BLaER1 treated with 17β-estradiol and CSF1 and Interleukin-3, amounts not matched to agents 10 nM and 100 nM (cell line): ENCODE measurements at regions not wholly inside any gene's neighbourhood (a gene's known extent, or its start where the extent isn't known, plus 50 kb on each side); places are given as distances from the start of the nearest gene placed in this dataset.
"Not testable (repeated sequence)": the region's sequence is repeated elsewhere in the genome, so short reads cannot be mapped to it uniquely, and the experiment has no call there.

Source experiments
- H3K27ac ChIP-seq, 11 experiments: shearing (Covaris generic); formaldehyde crosslinking; 2 replicates each; pipeline ENCODE4 v1.8.1; 2022
- H3K27me3 ChIP-seq, 11 experiments: shearing (Covaris generic); formaldehyde crosslinking; 2 replicates each; pipeline ENCODE4 v1.8.1; 2022
- H3K36me3 ChIP-seq, 11 experiments: shearing (Covaris generic); formaldehyde crosslinking; 2 replicates each; pipeline ENCODE4 v1.8.1; 2022
- H3K4me1 ChIP-seq, 10 experiments: shearing (Covaris generic); formaldehyde crosslinking; 2 replicates each; pipeline ENCODE4 v1.8.1; 2022
- H3K4me2 ChIP-seq, 11 experiments: shearing (Covaris generic); formaldehyde crosslinking; 2 replicates each; pipeline ENCODE4 v1.8.1; 2022
- H3K4me3 ChIP-seq, 10 experiments: shearing (Covaris generic); formaldehyde crosslinking; 2 replicates each; pipeline ENCODE4 v1.8.1; 2022
- H3K9ac ChIP-seq, 11 experiments: shearing (Covaris generic); formaldehyde crosslinking; 2 replicates each; pipeline ENCODE4 v1.8.1; 2022
- H3K9me3 ChIP-seq, 11 experiments: shearing (Covaris generic); formaldehyde crosslinking; replicated peaks in 1 of 11; 2 replicates each; pipeline ENCODE4 v1.8.1; 2022
- H4K20me1 ChIP-seq, 11 experiments: shearing (Covaris generic); formaldehyde crosslinking; 2 replicates each; pipeline ENCODE4 v1.8.1; 2022
- Cebpa-rat ChIP-seq, 11 experiments: shearing (Covaris generic); IDR thresholded peaks; 2 replicates each; pipeline ENCODE4 v1.8.1; 2022

DNA sequence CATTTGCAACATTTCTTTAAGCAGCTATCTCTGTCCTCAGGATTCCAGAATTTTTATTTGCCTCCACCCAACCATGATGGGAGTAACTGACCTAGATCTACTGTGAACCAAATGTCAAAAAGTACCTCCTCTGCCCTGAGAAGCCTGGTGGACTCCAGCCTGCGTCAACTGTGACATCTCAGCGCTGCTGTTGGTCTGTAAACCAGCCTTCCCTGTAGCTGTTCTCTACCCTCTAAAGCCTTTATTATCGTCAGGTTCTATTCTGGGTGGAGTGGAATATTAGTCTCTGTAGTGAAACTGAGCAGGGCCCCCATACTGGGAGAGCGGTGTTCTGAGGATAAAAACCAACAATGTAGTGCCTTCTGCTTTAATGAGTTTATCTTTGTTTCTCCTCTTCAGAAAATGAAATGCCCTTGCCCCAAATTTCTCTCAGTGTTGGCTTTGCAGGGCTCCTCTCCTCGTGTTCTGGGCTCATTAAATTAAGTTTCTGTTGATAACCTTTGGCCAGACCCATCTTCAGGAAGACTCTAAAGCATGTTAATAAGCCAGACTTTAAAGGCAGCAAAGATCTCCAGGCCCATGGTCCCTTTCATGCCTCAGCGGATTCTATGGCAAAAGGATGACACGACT is 223.1 kb upstream of the PLXNA2 start:
- H3K9me3 ChIP-seq = no peaks in the 10 kb centered on the region
- no peaks in the 10 kb centered on the region for H3K27me3 ChIP-seq
- H3K4me1 ChIP-seq = no peaks in the 10 kb centered on the region
- no peak overlapping the region for H3K27ac ChIP-seq
- H3K4me3 ChIP-seq = no peak overlapping the region
- H3K36me3 ChIP-seq = no peaks in the 10 kb centered on the region
- H4K20me1 ChIP-seq = no peaks in the 10 kb centered on the region
- H3K4me2 ChIP-seq = no peak overlapping the region
- no peak overlapping the region for H3K9ac ChIP-seq
- TF ChIP-seq Cebpa-rat (IDR thresholded peaks at IDR 0.05) = no peak

DNA sequence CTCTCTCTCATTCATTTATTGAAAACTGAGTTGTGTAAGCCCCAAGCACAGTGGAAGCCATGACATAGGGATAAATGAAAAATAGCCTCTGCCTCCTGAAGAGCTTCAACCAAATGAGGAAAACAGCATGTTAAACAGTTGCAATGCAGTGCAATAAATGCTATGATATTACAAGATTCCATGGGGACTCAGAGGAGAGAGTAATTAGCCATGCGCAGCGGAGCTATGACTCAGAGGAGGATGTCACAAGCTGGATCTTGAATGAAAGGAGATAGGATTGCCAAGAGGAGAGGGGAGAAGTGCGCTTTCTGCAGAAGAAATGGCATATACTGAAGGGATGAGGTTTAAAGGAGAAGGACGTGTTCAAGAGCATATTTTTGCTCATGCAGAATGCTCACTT is 231.3 kb upstream of the PLXNA2 start:
- TF ChIP-seq Cebpa-rat (IDR thresholded peaks at IDR 0.05) = no peak
- no peaks in the 10 kb centered on the region for H3K9me3 ChIP-seq
- H3K4me1 ChIP-seq = no peaks in the 10 kb centered on the region
- no peak overlapping the region for H3K9ac ChIP-seq
- H3K27ac ChIP-seq = no peak overlapping the region
- no peaks in the 10 kb centered on the region for H4K20me1 ChIP-seq
- no peak overlapping the region for H3K4me3 ChIP-seq
- H3K27me3 ChIP-seq = no peaks in the 10 kb centered on the region
- no peak overlapping the region for H3K4me2 ChIP-seq
- no peaks in the 10 kb centered on the region for H3K36me3 ChIP-seq

- no peaks in the 10 kb centered on the region for H4K20me1 ChIP-seq
- H3K4me2 ChIP-seq = no peak overlapping the region
- no peaks in the 10 kb centered on the region for H3K36me3 ChIP-seq
- no peak overlapping the region for H3K27ac ChIP-seq
- TF ChIP-seq Cebpa-rat (IDR thresholded peaks at IDR 0.05) = no peak
- H3K27me3 ChIP-seq = no peaks in the 10 kb centered on the region
- H3K4me1 ChIP-seq = no peaks in the 10 kb centered on the region
- no peak overlapping the region for H3K4me3 ChIP-seq
- no peaks in the 10 kb centered on the region for H3K9me3 ChIP-seq
- no peak overlapping the region for H3K9ac ChIP-seq
Measured at GRCh38 chr1:208475951-208476845, 232.0 kb upstream of the PLXNA2 start.

- no peaks in the 10 kb centered on the region for H3K27me3 ChIP-seq
- no peaks in the 10 kb centered on the region for H3K36me3 ChIP-seq
- TF ChIP-seq Cebpa-rat (IDR thresholded peaks at IDR 0.05) = no peak
- H3K9me3 ChIP-seq = no peaks in the 10 kb centered on the region
- no peaks in the 10 kb centered on the region for H4K20me1 ChIP-seq
- H3K27ac ChIP-seq = no peak overlapping the region
- H3K4me2 ChIP-seq = no peak overlapping the region
- no peaks in the 10 kb centered on the region for H3K4me1 ChIP-seq
- H3K4me3 ChIP-seq = no peak overlapping the region
- H3K9ac ChIP-seq = no peak overlapping the region
Measured at GRCh38 chr1:208476846-208477170, 232.6 kb upstream of the PLXNA2 start.

DNA sequence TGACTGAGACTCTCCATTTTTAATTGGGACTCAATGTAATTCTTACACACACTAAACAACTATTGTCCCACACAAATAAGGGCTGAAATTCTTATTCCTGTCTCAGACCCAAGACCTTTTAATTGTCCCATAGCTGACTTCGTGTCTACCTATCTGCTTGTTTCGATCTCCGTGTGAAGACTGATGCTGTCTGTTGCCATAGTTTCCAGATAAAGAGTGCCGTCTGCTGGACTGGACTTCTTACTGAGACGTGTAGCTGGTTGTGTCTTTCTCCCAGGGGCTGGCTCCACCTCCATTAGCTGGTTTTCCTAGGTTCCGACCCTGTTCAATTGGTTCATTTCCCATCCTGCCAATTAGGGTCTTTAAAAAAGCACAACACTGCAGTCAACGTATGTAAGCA is 235.3 kb upstream of the PLXNA2 start:
- H3K4me1 ChIP-seq = no peaks in the 10 kb centered on the region
- no peak overlapping the region for H3K9ac ChIP-seq
- H3K4me2 ChIP-seq = no peak overlapping the region
- no peaks in the 10 kb centered on the region for H3K27me3 ChIP-seq
- H3K9me3 ChIP-seq = no peaks in the 10 kb centered on the region
- no peaks in the 10 kb centered on the region for H4K20me1 ChIP-seq
- H3K4me3 ChIP-seq = no peak overlapping the region
- H3K36me3 ChIP-seq = no peaks in the 10 kb centered on the region
- TF ChIP-seq Cebpa-rat (IDR thresholded peaks at IDR 0.05) = no peak
- H3K27ac ChIP-seq = no peak overlapping the region

DNA sequence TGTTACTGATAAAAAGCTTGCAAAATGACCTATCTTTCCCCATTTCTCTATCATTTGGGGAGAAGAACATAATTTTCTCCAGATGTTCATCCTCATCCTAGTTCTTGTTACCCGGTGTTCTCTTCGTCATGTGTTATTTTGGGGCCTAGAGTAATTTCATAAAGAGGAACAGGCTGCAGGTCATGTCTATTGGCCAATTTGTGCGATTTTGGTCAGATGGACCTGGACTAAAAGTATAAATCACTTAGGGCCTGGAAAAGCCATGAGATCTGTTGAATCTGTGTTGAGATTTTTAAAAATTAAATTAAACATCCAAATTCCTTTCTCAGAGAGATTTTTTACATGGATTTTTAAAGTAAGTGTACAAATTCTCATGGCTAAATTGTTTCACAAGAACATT is 241.3 kb upstream of the PLXNA2 start:
- Histone ChIP-seq H3K4me1 (peaks cover 0 to 6% (median 0%) of the 10 kb centered on the region in 10 experiments; a peak in 1 of 20 replicates), H3K27ac (no peak overlapping the region), H3K9me3 (peaks cover 0 to 8% (median 5%) of the 10 kb centered on the region in 11 experiments; a peak in 5 of 22 replicates), H3K9ac (no peak overlapping the region), H3K36me3 (no peaks in the 10 kb centered on the region), H3K4me3 (no peak overlapping the region), H4K20me1 (no peaks in the 10 kb centered on the region), H3K4me2 (no peak overlapping the region; a peak in 1 of 22 replicates), H3K27me3 (no peaks in the 10 kb centered on the region)
- no peak for TF ChIP-seq Cebpa-rat (IDR thresholded peaks at IDR 0.05)

DNA sequence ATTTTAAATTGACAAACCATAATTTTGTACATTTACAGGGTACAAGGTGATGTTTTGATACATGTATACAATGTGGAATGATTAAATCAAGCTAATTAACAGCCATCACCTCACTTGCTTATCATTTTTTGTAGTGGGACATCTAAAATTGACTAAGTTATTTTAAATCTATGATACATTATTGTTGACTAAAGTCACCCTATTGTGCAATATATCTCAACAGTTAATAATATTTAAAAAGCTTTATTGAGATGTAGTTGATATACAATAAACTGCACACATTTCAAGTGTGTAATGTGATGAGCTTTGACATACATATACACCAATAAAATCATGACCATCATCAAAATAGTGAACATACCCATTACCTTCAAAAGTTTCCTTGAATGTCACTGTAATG is 242.5 kb upstream of the PLXNA2 start:
- H4K20me1 ChIP-seq = no peaks in the 10 kb centered on the region
- H3K4me2 ChIP-seq = no peak overlapping the region
- peaks cover 0 to 6% (median 0%) of the 10 kb centered on the region in 10 experiments; a peak in 1 of 20 replicates for H3K4me1 ChIP-seq
- no peaks in the 10 kb centered on the region for H3K36me3 ChIP-seq
- TF ChIP-seq Cebpa-rat (IDR thresholded peaks at IDR 0.05) = no peak
- no peak overlapping the region for H3K4me3 ChIP-seq
- H3K27ac ChIP-seq = no peak overlapping the region
- no peaks in the 10 kb centered on the region for H3K27me3 ChIP-seq
- H3K9me3 ChIP-seq = peaks cover 0 to 8% (median 5%) of the 10 kb centered on the region in 11 experiments; a peak in 5 of 22 replicates
- no peak overlapping the region for H3K9ac ChIP-seq

- H3K4me3 ChIP-seq, H3K36me3 ChIP-seq, H3K4me2 ChIP-seq: not testable (repeated sequence)
Measured at GRCh38 chr1:208488432-208488831, 244.2 kb upstream of the PLXNA2 start.

GRCh38 chr1:208496467-208497371 is 252.5 kb upstream of the PLXNA2 start:
- Histone ChIP-seq H3K9ac (no peak overlapping the region), H3K27ac (no peak overlapping the region), H4K20me1 (no peaks in the 10 kb centered on the region), H3K9me3 (no peaks in the 10 kb centered on the region), H3K4me1 (peaks cover 0 to 18% (median 0%) of the 10 kb centered on the region in 10 experiments; a peak in 4 of 20 replicates), H3K27me3 (no peaks in the 10 kb centered on the region), H3K36me3 (no peaks in the 10 kb centered on the region), H3K4me2 (no peak overlapping the region), H3K4me3 (no peak overlapping the region)
- no peak for TF ChIP-seq Cebpa-rat (IDR thresholded peaks at IDR 0.05)

More at GRCh38 chr1:208488432-208488831, 244.2 kb upstream of the PLXNA2 start:
- not testable (repeated sequence) for H3K27ac ChIP-seq, H3K27me3 ChIP-seq, H3K9ac ChIP-seq, H3K4me1 ChIP-seq, H3K9me3 ChIP-seq, H4K20me1 ChIP-seq
